NCI-H446 (cell line): ENCODE measurements at regions not wholly inside any gene's neighbourhood (a gene's known extent, or its start where the extent isn't known, plus 50 kb on each side); places are given as distances from the start of the nearest gene placed in this dataset.
"Not testable (repeated sequence)": the region's sequence is repeated elsewhere in the genome, so short reads cannot be mapped to it uniquely, and the experiment has no call there.

Experiments used
- DNase-seq, 2 experiments: peaks; one replicate each; lab custom pipeline; 2025; lab: John Stamatoyannopoulos, UW

DNA sequence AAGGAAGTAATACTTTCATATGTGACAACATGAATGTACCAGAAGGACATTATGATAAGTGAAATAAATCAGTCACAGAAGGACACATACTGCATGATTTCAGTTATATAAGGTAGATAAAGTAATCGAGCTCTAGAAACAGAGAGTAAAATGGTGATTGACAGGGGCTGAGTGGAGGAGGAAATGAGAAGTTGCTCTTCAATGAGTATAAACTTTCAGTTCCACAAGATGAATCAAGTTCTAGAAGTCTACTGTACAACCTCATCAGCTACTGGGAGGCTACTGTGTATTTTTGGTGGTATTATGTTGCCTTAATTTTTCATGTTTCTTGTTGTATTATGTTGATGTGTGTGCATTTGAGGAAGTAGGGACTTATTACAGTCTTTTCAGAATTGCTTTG lies 270.9 kb upstream of the GRIA3 start:
- DNase-seq: no peak

DNA sequence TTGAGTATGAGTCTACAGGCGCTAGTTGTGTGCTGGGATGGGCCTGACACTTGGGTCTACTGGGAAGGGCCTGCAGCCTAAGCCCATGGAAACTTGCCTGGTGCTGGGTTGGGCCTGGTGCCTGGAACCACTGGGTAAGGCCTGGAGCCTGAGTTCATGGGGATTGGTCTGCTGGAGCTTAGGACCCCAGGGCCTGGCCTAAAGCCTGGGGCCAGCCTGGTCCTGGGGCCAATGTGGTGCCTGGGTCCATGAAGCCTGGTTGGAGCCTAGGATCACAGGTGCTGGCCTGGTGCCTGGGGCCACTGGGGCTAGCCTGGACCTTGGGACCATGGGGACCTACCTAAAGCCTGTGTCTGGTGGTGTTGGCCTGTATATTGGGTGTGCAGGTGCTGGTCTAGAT lies 270.3 kb upstream of the GRIA3 start:
- DNase-seq: no peak

DNA sequence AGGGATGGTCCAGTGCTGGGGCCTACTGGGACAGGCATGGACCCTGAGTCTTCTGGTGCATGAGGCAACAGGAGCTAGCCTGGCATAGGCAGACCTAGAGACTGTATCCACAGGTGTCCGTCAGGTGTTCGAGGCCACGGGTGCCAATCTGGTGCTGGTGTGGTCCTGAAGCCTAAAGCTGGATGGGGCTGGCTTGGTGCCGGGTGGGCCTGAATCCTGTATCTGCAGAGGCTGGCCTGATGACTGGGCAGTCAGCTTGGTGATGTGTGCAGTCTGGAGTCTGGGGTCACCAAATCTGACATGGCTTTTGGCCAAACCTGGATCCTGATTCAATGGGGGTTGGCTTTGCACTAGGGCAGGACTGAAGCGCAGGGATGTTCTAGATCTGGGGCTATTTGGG lies 269.8 kb upstream of the GRIA3 start:
- no peak for DNase-seq

DNA sequence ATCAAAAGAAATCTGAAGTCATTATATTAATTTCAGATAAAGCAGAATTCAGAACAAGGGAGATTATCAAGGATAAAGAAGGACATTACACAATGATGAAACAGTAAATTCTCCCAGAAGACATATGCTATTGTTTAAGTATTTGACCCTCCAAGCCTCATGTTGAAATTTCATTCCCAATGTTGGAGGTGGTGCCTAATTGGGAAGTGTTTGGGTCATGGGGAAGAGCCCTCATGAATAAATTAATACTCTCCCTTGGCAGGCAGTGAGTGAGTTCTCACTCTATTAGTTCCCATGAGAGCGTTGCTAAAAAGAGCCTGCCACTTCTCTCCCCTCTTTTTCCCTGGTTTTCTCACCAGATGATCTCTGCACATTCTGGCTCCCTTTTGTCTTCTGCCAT lies 249.9 kb upstream of the GRIA3 start:
- no peak for DNase-seq

DNA sequence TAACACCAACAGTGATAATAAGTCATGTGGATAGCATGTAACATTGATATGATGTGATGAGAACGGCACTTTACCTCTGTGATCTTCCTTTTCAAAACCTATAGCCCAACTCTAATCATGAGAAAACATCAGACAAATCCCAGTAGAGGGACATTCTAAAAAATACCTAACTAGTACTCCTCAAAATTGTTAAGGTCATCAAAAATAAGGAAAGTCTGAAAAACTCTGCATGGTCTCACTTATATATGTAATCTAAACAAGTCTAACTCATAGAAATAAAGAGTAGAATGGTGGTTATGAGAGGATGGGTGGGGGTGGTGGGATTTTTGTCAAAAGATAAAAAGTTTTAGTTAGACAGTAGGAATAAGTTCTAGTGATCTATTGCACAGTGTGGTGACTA lies 243.9 kb upstream of the GRIA3 start:
- no peak for DNase-seq

DNA sequence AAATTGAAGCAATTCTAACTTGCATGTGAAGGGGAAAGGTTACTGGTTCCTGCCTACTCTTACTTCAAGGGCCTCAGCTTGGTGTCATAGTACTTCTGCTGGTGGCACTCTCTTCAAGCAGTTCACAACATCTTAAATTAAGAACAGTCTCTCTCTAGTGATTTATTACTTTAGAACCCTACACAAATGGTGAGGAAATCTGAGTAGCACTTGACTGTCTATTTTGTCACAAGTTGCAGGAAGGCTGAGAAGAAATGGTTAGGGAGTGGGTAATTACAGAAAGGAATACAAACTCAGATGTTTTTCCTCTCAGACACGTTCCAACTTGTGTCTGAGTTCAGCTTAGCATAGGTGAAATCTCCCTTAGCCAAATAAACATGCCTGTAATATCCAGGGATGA lies 242.3 kb upstream of the GRIA3 start:
- no peak for DNase-seq

DNA sequence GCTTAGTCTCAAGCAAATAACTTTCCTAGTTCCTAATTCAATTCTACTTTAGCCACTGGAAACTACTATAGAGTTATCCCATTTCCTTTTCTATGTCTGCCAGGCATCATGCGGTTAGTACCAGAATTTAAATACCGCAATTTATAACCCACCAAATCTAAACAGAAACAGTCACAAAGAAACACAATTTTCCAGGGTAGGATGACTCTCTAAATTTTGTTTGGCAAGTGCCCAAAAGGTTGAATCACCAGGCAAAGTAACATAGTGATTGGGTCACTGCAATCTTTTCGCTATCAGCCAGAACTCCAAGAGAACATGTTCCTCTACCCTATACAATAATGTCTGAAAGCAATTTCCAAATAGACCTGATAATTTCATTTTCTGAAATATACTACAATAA lies 240.2 kb upstream of the GRIA3 start:
- no peak for DNase-seq

DNA sequence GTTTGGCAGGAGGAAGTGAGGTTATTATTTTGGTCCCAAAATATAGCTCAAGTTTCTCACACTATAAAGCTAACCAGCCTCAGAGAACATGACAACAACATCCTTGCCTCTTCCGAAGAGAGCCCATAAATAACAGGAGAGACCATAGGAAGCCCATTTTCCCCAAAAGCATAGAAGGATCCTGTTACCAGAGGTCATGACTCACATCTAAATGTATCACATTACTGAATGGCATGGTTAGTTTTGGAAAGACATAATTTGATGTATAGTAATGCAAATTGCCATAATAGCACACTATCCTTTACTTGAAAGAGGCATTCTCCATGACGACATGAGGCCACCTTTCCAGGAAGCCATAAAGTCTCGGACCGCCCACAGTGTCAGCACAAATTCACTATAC lies 238.8 kb upstream of the GRIA3 start:
- DNase-seq: no peak

DNA sequence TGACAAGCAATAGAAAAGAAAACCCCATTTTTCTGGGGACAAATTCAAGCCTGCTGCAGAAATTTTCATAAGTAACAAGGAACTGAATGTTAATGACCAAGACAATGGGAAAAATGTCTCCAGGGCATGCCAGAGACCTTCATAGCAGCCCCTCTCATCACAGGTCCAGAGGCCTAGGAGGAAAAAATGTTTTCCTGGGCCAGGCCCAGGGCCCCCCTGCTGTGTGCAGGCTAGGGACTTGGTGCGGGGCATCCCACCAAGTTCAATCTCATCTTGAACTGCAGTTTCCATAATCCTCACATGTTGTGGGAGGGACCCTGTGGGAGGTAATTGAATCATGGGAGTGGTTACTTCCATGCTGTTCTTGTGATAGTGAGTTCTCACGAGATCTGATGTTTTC lies 211.5 kb upstream of the GRIA3 start:
- no peak for DNase-seq

DNA sequence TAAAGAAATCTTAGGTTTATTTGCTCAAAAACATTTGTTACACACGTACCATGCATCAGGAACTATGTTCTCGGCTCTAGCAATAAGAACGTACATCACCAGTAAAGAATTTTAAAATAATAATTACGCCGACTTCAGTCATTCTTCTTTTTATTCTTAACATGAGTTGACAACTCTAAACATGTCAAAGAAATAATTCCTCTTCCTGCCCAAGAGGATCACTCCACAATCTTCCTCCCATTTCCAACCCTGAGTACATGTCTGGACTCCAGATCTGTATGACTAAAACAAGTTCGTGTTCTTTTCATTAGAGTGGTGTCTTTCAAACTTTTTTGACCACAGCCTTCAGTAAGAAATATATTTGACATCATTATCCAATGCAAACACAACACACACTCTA lies 201.6 kb upstream of the GRIA3 start:
- no peak for DNase-seq

DNA sequence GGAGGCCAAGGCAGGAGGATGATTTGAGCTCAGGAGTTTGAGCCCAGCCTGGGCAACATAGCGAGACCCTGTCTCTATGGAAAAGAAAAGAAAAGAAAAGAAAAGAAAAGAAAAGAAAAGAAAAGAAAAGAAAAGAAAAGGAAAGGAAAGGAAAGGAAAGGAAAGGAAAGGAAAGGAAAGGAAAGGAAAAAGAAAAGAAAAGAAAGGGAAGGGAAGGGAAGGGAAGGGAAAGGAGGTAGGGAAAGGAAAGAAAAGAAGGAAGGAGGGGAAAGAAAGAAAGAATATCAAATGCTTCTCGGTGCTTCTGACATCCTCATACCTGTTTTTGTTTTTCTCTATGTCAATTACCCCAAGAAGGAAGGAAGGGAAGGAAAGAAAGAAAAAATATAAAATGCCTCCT lies 181.2 kb upstream of the GRIA3 start:
- DNase-seq: not testable (repeated sequence)

DNA sequence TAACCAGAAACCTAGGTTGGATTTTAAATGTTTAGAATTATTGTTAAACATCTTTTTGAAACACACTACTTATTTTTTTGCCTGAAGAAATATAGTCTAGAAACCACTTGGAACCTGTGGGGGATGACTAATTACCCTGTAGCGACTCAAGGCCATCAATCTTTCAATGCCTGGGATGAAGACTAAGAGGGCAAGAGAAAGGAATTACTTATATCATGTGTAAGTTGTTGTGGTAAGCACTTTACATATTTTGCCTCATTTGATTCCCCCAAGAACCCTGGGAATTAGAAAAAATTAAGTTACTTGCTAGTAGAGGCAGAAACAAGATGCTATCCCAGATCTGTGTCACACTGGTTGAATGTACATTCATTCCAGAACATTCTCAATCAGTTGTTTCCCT lies 170.9 kb upstream of the GRIA3 start:
- DNase-seq: no peak

DNA sequence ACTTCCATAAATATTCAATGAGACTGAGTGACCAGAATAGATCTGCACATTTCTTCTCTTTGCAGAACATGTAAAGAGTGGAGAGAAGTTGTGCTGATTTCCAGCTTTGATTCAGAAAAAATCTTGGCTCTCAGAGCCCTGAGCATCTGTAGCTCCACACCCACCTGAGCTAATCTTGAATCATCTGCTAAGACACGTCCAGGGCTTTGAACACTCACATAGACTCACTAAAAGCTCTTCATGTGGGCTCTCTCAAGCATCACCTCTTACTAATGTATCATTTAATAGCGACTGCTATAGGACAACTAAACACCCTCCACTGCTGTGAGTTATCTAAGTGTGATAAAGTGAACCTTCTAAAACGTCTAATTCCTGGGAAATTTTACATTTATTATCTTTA lies 147.7 kb upstream of the GRIA3 start:
- no peak for DNase-seq

DNA sequence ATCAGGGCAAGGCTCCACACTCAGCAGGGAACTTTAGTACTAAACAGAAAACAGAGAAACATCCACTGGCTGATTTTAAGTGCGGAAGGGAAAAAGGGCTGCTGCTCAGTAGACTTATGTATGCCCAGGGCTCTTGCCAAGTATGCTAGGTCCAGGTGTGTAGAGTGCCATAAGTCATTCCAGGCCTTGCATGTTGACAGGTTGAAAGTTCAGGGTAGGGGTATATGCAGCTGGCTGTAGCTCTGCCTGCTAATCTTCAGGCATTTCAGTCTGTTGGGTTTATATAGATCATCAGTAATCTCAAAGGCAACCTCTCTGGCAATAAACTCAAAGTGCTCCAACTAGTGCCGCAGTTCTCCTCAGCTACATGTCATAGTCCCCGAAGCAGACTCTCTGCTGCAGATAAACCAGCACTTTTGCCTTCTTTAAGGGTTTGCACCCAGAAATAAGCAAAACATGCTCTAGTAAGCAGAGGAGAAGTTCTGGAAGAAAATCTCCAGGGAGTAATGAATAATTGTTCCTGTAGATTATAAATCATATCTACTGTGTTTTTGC lies 134.9 kb upstream of the GRIA3 start:
- no peak for DNase-seq

DNA sequence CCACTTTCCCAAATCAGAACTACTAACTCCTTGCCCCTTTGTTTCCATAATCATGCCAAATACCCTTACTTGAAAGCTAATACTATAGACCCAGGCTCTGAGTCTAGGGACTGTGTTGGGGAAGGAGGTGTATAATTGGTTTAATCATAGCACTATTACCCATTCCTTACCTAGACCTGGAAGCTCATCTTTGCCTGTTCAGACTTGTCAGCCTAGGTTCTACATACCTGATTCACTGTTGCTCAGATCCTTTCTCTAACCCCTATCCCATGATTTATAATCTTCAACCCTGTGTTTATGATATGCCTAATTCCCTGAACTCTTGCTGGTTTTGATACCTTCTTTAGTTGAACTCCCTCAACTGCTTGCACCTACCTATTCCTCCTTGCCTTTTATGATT lies 123.1 kb upstream of the GRIA3 start:
- no peak for DNase-seq

DNA sequence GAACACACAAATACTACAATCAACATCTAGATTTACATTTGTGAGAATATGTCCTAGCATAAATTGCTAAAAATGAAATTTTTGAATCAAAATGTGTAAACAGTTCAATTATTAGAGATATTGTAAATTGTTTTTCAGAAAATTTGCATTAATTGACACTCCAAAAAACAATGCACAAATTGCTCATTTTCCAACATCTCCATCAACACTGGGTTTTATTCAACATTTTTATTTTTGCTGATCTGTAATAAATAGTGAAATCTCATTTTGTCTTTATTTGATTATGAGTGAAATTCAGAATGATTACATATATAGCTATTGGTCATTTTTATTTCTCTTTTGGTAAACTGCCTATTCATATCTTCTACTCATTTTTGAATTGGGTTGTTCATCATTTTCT lies 120.0 kb upstream of the GRIA3 start:
- DNase-seq: no peak

DNA sequence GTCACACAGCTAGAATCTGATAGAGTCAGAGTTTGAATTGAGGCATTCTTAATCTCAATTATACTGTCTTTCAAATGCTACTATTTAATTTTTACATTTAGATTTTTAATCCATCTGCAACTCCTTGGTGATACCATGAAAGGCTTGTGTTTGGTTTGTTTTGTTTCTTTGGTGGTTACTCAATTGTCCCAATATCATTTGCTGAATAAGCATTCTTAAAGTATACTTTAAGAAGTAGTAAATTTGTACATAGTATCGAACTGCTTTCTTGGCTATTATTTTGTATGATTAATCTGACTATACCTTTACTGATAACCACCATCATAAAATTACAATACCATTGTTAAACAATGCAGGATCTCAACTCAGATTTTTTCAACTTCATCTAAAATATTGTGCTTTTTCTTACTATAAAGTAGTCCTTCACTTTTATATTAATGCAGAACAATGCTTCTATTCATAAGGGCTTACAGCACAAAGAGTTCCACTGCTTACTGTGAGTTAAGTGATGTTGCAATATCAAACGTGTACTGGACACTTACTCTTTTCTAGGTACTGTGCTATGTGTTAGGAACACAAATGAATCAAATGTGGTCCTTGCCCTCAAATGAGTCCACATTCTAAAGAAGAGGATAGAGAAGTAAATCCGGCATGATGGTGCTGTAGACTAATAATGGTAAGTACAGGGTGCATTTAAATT lies 111.2 kb upstream of the GRIA3 start:
- no peak for DNase-seq

DNA sequence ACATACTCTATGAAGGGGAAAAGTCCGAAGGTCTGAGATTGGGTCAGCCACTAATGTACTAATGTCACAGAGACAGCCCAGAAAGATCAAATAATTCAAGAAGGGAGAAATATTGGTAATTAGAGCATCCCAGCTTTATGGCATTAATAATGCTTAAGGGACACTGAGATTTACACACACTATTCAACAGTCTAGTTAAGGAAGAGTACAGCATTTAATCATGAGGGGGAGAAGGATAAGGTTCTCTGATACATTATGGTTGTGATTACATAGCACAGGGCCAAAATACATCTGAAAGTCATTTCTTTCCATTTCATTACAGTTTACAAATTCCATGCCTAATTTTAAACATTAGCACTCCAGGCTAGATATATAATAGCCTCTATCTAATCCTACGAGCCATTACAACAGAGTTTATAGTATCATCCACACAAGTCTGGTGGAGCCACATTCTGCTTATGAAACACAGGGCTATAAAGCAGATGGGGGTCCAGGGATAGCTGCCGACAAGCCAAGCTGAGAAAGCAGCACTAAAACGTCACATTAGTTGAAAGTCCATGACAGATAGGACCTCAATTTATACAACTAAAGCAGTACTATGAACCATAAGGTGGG lies 108.0 kb upstream of the GRIA3 start:
- DNase-seq: no peak

DNA sequence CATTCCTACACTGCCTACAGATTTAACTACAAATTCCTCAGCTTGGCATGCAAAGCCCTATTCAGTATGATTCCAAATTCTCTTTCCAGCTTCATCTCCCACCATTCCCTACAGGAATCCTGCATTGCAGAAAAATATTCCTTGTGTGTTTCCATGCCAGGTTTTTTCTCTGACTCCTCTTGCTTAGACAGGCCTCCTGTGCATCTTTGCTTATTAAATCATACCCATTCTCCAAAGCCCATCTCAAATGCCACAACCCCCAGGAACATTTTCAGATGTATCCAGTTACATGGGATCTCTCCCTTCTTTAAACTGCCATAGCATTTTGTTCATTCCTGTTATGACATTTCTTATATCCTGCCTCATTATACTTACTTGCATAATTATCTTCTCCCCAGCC lies 106.4 kb upstream of the GRIA3 start:
- DNase-seq: no peak

DNA sequence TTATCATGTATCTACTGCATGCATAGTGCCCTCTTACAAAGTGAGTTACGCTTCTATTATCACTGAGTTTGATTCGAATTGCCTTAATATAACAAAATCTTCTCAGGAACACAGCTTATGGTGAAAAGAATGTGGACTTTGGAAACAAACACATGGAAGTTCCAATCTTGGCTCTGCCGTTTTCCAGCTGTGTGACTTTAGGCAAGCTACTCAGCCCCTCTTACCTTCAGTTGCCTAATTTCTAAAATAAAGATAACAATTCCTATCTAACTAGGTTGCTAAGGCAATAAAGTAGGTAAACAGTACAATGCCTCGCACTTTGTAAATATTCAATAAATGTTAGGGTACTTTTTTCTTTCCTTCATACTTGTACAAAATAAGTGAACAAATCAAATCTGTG lies 104.0 kb upstream of the GRIA3 start:
- no peak for DNase-seq

DNA sequence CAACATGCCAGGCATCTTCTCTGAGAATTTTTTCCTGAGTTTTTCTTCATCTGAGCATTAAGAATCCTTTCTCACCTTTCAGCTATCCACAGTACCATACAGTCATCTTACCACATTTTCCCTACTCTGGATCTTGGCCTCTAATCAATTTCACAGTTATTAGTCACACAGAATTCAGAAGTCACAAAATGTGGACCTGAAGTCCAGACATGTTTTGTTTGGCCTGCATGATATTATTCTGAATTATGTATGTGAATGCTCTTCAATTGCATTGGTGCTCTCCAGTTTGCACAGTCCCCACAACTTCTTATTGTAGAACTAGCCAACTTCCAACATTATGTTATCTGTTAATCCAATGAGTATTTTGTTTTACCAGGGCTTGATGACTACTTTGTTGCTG lies 102.3 kb upstream of the GRIA3 start:
- DNase-seq: no peak

DNA sequence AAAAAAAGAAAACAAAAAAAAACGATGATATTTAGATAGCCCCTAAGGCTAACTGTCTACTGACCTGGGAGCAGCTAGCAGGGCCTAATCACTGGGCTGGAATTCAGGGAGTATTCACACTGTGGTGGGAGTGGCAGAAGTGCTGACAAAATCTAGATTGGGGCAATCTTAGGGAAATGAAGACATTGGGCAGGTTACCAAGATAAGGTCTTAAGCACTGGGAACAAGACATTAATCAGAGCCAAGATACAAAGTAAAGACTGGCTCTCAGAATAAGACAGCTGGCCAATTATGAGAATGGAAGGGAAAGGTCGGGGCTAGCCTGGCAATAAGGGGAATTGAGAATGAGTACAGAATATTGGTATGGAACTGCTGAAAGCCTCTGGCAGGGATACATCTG lies 100.2 kb upstream of the GRIA3 start:
- DNase-seq: no peak

DNA sequence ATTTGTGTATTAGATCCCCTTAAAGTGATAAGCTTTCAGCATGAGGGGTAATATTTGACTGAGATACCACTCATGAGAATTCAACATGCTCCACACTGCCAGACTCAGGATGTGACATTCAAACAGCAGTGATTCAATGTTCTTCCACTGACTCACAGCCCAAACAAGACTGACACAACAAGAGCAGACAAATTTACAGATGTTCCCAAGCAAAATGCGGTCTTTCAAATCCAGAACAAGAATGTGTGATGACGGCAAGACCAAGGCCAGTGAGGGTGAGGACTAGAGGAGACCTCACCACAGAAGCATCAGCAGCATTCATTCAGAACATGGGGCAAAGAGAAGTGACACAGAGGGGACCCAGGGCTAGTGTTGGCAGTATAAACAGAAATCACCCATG lies 99.3 kb upstream of the GRIA3 start:
- DNase-seq: no peak

DNA sequence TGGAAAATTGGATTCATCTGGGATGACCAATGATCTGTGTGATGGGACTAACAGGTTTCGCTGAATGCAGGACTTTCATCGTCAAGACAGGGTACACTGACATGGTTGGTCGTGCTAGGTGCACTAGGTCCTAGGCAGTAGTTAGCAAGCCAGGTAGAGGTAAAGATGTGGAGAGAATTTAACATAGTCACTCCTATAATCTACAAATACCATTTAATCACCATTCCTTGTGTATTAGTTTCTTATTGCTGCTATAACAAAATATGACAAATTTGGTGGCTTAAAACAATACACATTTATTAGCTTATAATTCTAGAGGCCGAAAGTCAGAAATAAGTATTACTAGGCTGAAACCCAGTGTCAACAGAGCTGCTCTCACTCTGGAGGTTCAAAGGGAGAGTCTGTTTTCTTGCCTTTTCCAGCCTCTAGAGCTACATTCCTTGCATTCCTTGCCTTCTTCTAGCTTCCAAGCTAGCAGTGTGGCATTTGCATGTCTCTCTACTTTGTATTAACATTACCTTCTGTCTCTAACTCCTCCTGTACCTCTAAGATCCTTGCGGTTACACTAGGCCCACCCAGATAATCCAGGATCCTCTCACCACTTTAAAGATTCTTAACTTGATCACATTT lies 98.7 kb upstream of the GRIA3 start:
- no peak for DNase-seq
